Liver (tissue), 8 donors: ENCODE measurements at regions not wholly inside any gene's neighbourhood (a gene's known extent, or its start where the extent isn't known, plus 50 kb on each side); places are given as distances from the start of the nearest gene placed in this dataset.

Experiments used
- DNase-seq: peaks from one replicate; pipeline ENCODE4 v3.0.0-alpha.2; 2017; ENCODE audit warnings: low spot score
- H3K27ac ChIP-seq, 2 donors: one replicate each; pipeline ENCODE4 v1.7.0; 2013; ENCODE audit warnings: inconsistent platforms in 2 of 2, low read length in 2 of 2, control low read depth in 1 of 2, low read depth in 1 of 2, mild to moderate bottlenecking in 1 of 2
- H3K27me3 ChIP-seq, 4 donors: one replicate each; pipeline versions ENCODE4 v1.6.1 to v1.7.0; 2013; ENCODE audit warnings: low read length in 3 of 4, inconsistent platforms in 1 of 4, mild to moderate bottlenecking in 1 of 4, moderate library complexity in 1 of 4; ENCODE audit not compliant: control insufficient read depth in 4 of 4, insufficient read depth in 4 of 4
- H3K36me3 ChIP-seq, 4 donors: one replicate each; pipeline versions ENCODE4 v1.6.1 to v1.7.0; 2013; ENCODE audit warnings: low read length in 3 of 4, mild to moderate bottlenecking in 3 of 4, low read depth in 1 of 4, moderate library complexity in 1 of 4; ENCODE audit not compliant: control insufficient read depth in 4 of 4, insufficient read depth in 3 of 4
- H3K4me1 ChIP-seq, 4 donors: one replicate each; pipeline versions ENCODE4 v1.6.1 to v1.7.0; 2013; ENCODE audit warnings: low read length in 3 of 4, mild to moderate bottlenecking in 3 of 4, moderate library complexity in 1 of 4; ENCODE audit not compliant: control insufficient read depth in 4 of 4, insufficient read depth in 4 of 4
- H3K4me3 ChIP-seq, 3 donors: one replicate each; pipeline versions ENCODE4 v1.6.1 to v1.7.0; 2013; ENCODE audit warnings: low read length in 3 of 3, control low read depth in 1 of 3, low read depth in 1 of 3, mild to moderate bottlenecking in 1 of 3
- H3K9ac ChIP-seq, 2 donors: one replicate each; pipeline ENCODE4 v1.7.0; 2013; ENCODE audit warnings: low read length in 2 of 2, mild to moderate bottlenecking in 2 of 2, moderate library complexity in 2 of 2, control low read depth in 1 of 2, low read depth in 1 of 2
- H3K9me3 ChIP-seq, 4 donors: one replicate each; pipeline versions ENCODE4 v1.6.1 to v1.7.0; 2013; ENCODE audit warnings: low read length in 3 of 4; ENCODE audit not compliant: control insufficient read depth in 4 of 4
- ATF3 ChIP-seq: IDR thresholded peaks from 2 replicates; pipeline ENCODE4 v1.6.1; 2016; ENCODE audit warnings: antibody characterized with exemption
- CTCF ChIP-seq: fragments of 150-350 bp; IDR thresholded peaks from 2 replicates; pipeline ENCODE4 v1.5.1; 2017; ENCODE audit warnings: improper control_type of control experiment, low read depth, low read length; ENCODE audit not compliant: missing input control
- EGR1 ChIP-seq, 2 donors: IDR thresholded peaks; 2 replicates each; pipeline ENCODE4 v1.6.1; 2016 to 2018; ENCODE audit warnings: antibody characterized with exemption in 2 of 2, low read depth in 2 of 2
- FOXA1 ChIP-seq: IDR thresholded peaks from 2 replicates; pipeline ENCODE4 v1.6.1; 2016; ENCODE audit warnings: antibody characterized with exemption
- FOXA2 ChIP-seq: IDR thresholded peaks from 2 replicates; pipeline ENCODE4 v1.6.1; 2016; ENCODE audit warnings: antibody characterized with exemption
- GABPA ChIP-seq, 2 donors: IDR thresholded peaks in 1 of 2; conservative IDR thresholded peaks in 1 of 2; 2 replicates each; pipeline ENCODE4 v1.6.1; 2016; ENCODE audit warnings: antibody characterized with exemption in 2 of 2, mild to moderate bottlenecking in 1 of 2, moderate library complexity in 1 of 2
- HNF4A ChIP-seq, 2 donors: conservative IDR thresholded peaks; 2 replicates each; pipeline ENCODE4 v1.6.1; 2016; ENCODE audit warnings: antibody characterized with exemption in 2 of 2, mild to moderate bottlenecking in 2 of 2
- HNF4G ChIP-seq: IDR thresholded peaks from 2 replicates; pipeline ENCODE4 v1.6.1; 2016; ENCODE audit warnings: antibody characterized with exemption
- JUND ChIP-seq, 2 donors: IDR thresholded peaks; 2 replicates each; pipeline ENCODE4 v1.6.1; 2016; ENCODE audit warnings: antibody characterized with exemption in 2 of 2
- MAX ChIP-seq: IDR thresholded peaks from 2 replicates; pipeline ENCODE4 v1.6.1; 2016; ENCODE audit warnings: antibody characterized with exemption
- NR2F2 ChIP-seq: IDR thresholded peaks from 2 replicates; pipeline ENCODE4 v1.6.1; 2016; ENCODE audit warnings: antibody characterized with exemption
- RAD21 ChIP-seq, 2 donors: IDR thresholded peaks; 2 replicates each; pipeline ENCODE4 v1.6.1; 2016; ENCODE audit warnings: antibody characterized with exemption in 2 of 2, mild to moderate bottlenecking in 2 of 2
- REST ChIP-seq: IDR thresholded peaks from 2 replicates; pipeline ENCODE4 v1.6.1; 2016; ENCODE audit warnings: antibody characterized with exemption, mild to moderate bottlenecking
- SP1 ChIP-seq: IDR thresholded peaks from 2 replicates; pipeline ENCODE4 v1.6.1; 2018; ENCODE audit warnings: antibody characterized with exemption, mild to moderate bottlenecking
- TAF1 ChIP-seq: conservative IDR thresholded peaks from 2 replicates; pipeline ENCODE4 v1.6.1; 2016; ENCODE audit warnings: antibody characterized with exemption, mild to moderate bottlenecking
- YY1 ChIP-seq: IDR thresholded peaks from 2 replicates; pipeline ENCODE4 v1.6.1; 2016; ENCODE audit warnings: antibody characterized with exemption, mild to moderate bottlenecking
- WGBS: extraction: QIAGEN DNeasy Blood & Tissue Kit; methylation state at CpG from one replicate; pipeline ENCODE4 v1.1.7; 2013; 5-methylcytosine and 5-hydroxymethylcytosine counted together
- TF ChIP-seq, protein P1 (sequence below): IDR thresholded peaks from 2 replicates; pipeline ENCODE4 v1.6.1; 2016; ENCODE audit warnings: antibody characterized with exemption
- donor health status: healthy.
- donor health status: healthy.
- donor health status: healthy.
- donor health status: healthy.
- donor health status: healthy.

- TF ChIP-seq TAF1: no peak
- TF ChIP-seq NR2F2: peak; percentile 40
- peak in 1 of 2 donors; percentile 14 for TF ChIP-seq RAD21 (IDR thresholded peaks at IDR 0.05)
- TF ChIP-seq CTCF: peak; percentile 22
- TF ChIP-seq FOXA2: no peak
- Histone ChIP-seq H3K9me3 (peaks cover 0 to 26% (median 2%) of the 10 kb centered on the region in 4 donors), H3K4me1 (peaks cover 0 to 10% (median 3%) of the 10 kb centered on the region in 4 donors), H3K27ac (peak overlapping the region; percentile 1 to 32), H3K36me3 (no peaks in the 10 kb centered on the region), H3K9ac (no peak overlapping the region), H3K27me3 (peaks cover 3 to 19% (median 7%) of the 10 kb centered on the region in 4 donors), H3K4me3 (peak overlapping the region in 1 of 3 donors; percentile 8)
- DNase-seq: peak; percentile 67
- WGBS: 8% methylated on average over 33 of the region's 33 CpGs
Observed at GRCh38 chr5:42949348-42950115, 90.6 kb downstream of the ANXA2R start.

DNA sequence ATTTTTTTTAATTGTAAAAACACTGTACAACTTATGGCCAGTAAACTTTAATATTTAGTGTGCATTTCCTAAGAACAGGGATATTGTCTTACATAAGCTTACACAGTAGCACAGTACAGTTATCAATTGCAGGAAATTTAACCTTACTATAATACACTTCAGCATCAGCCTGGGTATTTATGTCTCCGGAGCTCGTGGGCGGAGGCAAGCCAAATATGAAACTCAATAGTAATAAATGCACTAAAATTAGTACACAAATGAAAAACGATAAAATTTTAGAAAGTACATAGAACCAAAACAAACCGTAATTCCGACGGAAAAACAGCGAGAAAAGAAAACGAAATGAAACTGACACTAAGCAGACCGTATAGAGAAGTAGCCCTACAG lies 91.2 kb downstream of the ANXA2R start:
- WGBS: 20% methylated on average over 10 of the region's 10 CpGs
- Histone ChIP-seq H3K4me1 (peaks cover 0 to 10% (median 3%) of the 10 kb centered on the region in 4 donors), H3K4me3 (peak overlapping the region in 1 of 3 donors; percentile 5), H3K27me3 (peaks cover 3 to 19% (median 9%) of the 10 kb centered on the region in 4 donors), H3K9ac (peak overlapping the region in 1 of 2 donors; percentile 11), H3K27ac (no peak overlapping the region), H3K36me3 (no peaks in the 10 kb centered on the region), H3K9me3 (peaks cover 0 to 24% (median 2%) of the 10 kb centered on the region in 4 donors)
- DNase-seq: no peak
- no peak for TF ChIP-seq GABPA (IDR thresholded peaks at IDR 0.05 in 1 of 2, conservative IDR thresholded peaks at IDR 0.05 in 1 of 2)
- no peak for TF ChIP-seq FOXA1
- TF ChIP-seq HNF4G: no peak
- no peak for TF ChIP-seq REST
- no peak for TF ChIP-seq YY1
- no peak for TF ChIP-seq CTCF
- no peak for TF ChIP-seq MAX
- TF ChIP-seq FOXA2: no peak
- no peak for TF ChIP-seq TAF1
- TF ChIP-seq ATF3: no peak
- no peak for TF ChIP-seq NR2F2
- TF ChIP-seq JUND (IDR thresholded peaks at IDR 0.05): no peak
- TF ChIP-seq SP1: no peak
- no peak for TF ChIP-seq RAD21 (IDR thresholded peaks at IDR 0.05)
- TF ChIP-seq, protein P1, sequence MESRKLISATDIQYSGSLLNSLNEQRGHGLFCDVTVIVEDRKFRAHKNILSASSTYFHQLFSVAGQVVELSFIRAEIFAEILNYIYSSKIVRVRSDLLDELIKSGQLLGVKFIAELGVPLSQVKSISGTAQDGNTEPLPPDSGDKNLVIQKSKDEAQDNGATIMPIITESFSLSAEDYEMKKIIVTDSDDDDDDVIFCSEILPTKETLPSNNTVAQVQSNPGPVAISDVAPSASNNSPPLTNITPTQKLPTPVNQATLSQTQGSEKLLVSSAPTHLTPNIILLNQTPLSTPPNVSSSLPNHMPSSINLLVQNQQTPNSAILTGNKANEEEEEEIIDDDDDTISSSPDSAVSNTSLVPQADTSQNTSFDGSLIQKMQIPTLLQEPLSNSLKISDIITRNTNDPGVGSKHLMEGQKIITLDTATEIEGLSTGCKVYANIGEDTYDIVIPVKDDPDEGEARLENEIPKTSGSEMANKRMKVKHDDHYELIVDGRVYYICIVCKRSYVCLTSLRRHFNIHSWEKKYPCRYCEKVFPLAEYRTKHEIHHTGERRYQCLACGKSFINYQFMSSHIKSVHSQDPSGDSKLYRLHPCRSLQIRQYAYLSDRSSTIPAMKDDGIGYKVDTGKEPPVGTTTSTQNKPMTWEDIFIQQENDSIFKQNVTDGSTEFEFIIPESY: no peak
- TF ChIP-seq EGR1 (IDR thresholded peaks at IDR 0.05; ENCODE audit: low read depth in 2 of 2): no peak
- no peak for TF ChIP-seq HNF4A (conservative IDR thresholded peaks at IDR 0.05)
